Heart left ventricle (tissue), 16 donors: ENCODE measurements at regions not wholly inside any gene's neighbourhood (a gene's known extent, or its start where the extent isn't known, plus 50 kb on each side); places are given as distances from the start of the nearest gene placed in this dataset.
"Not testable (repeated sequence)": the region's sequence is repeated elsewhere in the genome, so short reads cannot be mapped to it uniquely, and the experiment has no call there.

Experiments
- ATAC-seq, 4 donors: fragments of 200-7000 bp; cut with Tn5 transposase; one replicate each; pipeline ENCODE4 v1.9.1; 2020 to 2022; ENCODE audit warnings: moderate library complexity in 4 of 4, mild to moderate bottlenecking in 3 of 4, moderate number of reproducible peaks in 1 of 4
- DNase-seq, 5 donors: peaks; one replicate each; pipeline ENCODE4 v3.0.0-alpha.2; 2020
- H3K27ac ChIP-seq, 12 donors: fragments of 200-600 bp; sonication (generic) in 4 of 12; one replicate each; pipeline versions ENCODE4 v1.5.0 to v1.8.0; 2016 to 2022; ENCODE audit warnings: mild to moderate bottlenecking in 2 of 12
- H3K27me3 ChIP-seq, 9 donors: fragments of 200-600 bp; sonication (generic) in 2 of 9; one replicate each; pipeline versions ENCODE4 v1.5.1 to v1.8.0; 2016 to 2022; ENCODE audit warnings: mild to moderate bottlenecking in 3 of 9
- H3K36me3 ChIP-seq, 9 donors: fragments of 200-600 bp; sonication (generic) in 2 of 9; one replicate each; pipeline versions ENCODE4 v1.5.0 to v1.8.0; 2018 to 2022; ENCODE audit warnings: mild to moderate bottlenecking in 2 of 9
- H3K4me1 ChIP-seq, 12 donors: fragments of 200-600 bp; sonication (generic) in 4 of 12; one replicate each; pipeline versions ENCODE4 v1.5.0 to v1.8.0; 2016 to 2022; ENCODE audit warnings: mild to moderate bottlenecking in 3 of 12
- H3K4me3 ChIP-seq, 12 donors: fragments of 200-600 bp; sonication (generic) in 4 of 12; one replicate each; pipeline versions ENCODE4 v1.5.0 to v1.8.0; 2017 to 2022; ENCODE audit warnings: mild to moderate bottlenecking in 9 of 12, moderate library complexity in 4 of 12
- H3K9me3 ChIP-seq, 12 donors: fragments of 200-600 bp; sonication (generic) in 4 of 12; one replicate each; pipeline versions ENCODE4 v1.5.0 to v1.8.0; 2016 to 2022; ENCODE audit warnings: mild to moderate bottlenecking in 1 of 12
- CTCF ChIP-seq, 12 donors: fragments of 200-600 bp; sonication (generic) in 4 of 12; IDR thresholded peaks; one replicate each; pipeline versions ENCODE4 v1.5.0 to v1.8.0; 2018 to 2022; ENCODE audit warnings: antibody characterized with exemption in 12 of 12, mild to moderate bottlenecking in 5 of 12
- POLR2A ChIP-seq, 2 donors: fragments of 450-650 bp; IDR thresholded peaks; one replicate each; pipeline ENCODE4 v1.6.1; 2017; ENCODE audit warnings: antibody characterized with exemption in 2 of 2, mild to moderate bottlenecking in 2 of 2, moderate library complexity in 2 of 2
- WGBS, 4 donors: extraction: QIAGEN DNeasy Blood & Tissue Kit in 2 of 4; methylation state at CpG; one replicate each; pipeline versions ENCODE4 v1.1.5 to v1.1.7; 2013 to 2018; 5-methylcytosine and 5-hydroxymethylcytosine counted together
- intact Hi-C, 10 donors: fragments of 100-400 bp; cut with DNase I; formaldehyde crosslinking; loops; one replicate each; pipeline versions ENCODE4 v1.11.1 to v1.14.2; 2022
- donor health status: ischemic (EF 13 %, LVEDD 7.1; RV severe dilation, severe dysfunction).
- donor health status: healthy with polysubstance abuse.
- donor health status: DM: no; HTN: yes; CAD: no.
- donor health status: DM: no; HTN: no; CAD: no.
- donor health status: ischemic (EF 25% LVEDD 6.9; RV normal size, moderate dysfunction).
- donor health status: ischemic (EF 25% LVEDD 5.7; RV mildly dilated, moderate dysfunction).
- donor health status: healthy.
- donor health status: DM: yes; HTN: yes; CAD: no.
- donor health status: ischemic (EF 35%, LVEDD 5.7; RV mildly dilated, moderate dysfunction).
- donor health status: nonischemic (EF 11% LVEDD 7.7; RV severe dilation, severe dysfunction).
- donor health status: DM: yes; HTN: yes; CAD: no.
- donor health status: PGD.
- donor health status: ischemic (EF 29% LVEDD 5.4; RV normal size, mild dysfunction).
- donor health status: nonischemic (EF 23%, LVEDD 6.1; RV moderate dilation, normal function).

- Histone ChIP-seq H3K9me3 (no peaks in the 10 kb centered on the region), H3K4me1 (peaks cover 0 to 8% (median 0%) of the 10 kb centered on the region in 12 donors), H3K27ac (no peak overlapping the region), H3K4me3 (no peak overlapping the region), H3K27me3 (no peaks in the 10 kb centered on the region), H3K36me3 (no peaks in the 10 kb centered on the region)
- intact Hi-C loops = no loop called here
- no peak for TF ChIP-seq CTCF (IDR thresholded peaks at IDR 0.05)
- no peak for TF ChIP-seq POLR2A (IDR thresholded peaks at IDR 0.05)
- ATAC-seq = no peak
- DNase-seq = no peak
- 73 to 88% (median 85%) methylated on average over 1 of the region's 1 CpG for WGBS, 4 donors
Measured at GRCh38 chr3:190180268-190180667, 59.6 kb upstream of the P3H2 start.

GRCh38 chr3:190178779-190179178, 58.1 kb upstream of the P3H2 start:
- Histone ChIP-seq H3K4me3 (no peak overlapping the region), H3K4me1 (peaks cover 0 to 8% (median 0%) of the 10 kb centered on the region in 12 donors), H3K27ac (no peak overlapping the region), H3K36me3 (no peaks in the 10 kb centered on the region), H3K27me3 (no peaks in the 10 kb centered on the region), H3K9me3 (no peaks in the 10 kb centered on the region)
- intact Hi-C loops = no loop called here
- DNase-seq = no peak
- 76 to 83% (median 81%) methylated on average over 2 of the region's 2 CpGs for WGBS, 4 donors
- no peak for ATAC-seq
- TF ChIP-seq POLR2A (IDR thresholded peaks at IDR 0.05) = no peak
- TF ChIP-seq CTCF (IDR thresholded peaks at IDR 0.05) = no peak

- 95 to 98% (median 95%) methylated on average over 11 to 39 of the region's 39 CpGs for WGBS, 4 donors
Measured at GRCh38 chr3:190176933-190177525, 56.3 kb upstream of the P3H2 start.

DNA sequence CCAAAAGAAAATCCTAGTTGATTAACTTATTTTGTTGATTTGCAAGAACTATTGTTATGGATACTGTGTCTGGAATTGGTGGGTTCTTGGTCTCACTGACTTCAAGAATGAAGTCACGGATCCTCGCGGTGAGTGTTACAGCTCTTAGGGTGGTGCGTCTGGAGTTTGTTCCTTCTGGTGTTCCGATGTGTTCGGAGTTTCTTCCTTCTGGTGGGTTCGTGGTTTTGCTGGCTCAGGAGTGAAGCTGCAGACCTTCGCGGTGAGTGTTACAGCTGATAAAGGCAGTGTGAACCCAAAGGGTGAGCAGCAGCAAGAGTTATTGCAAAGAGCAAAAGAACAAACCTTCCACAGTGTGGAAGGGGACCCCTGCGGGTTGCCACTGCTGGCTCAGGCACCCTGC, 55.4 kb upstream of the P3H2 start:
- ATAC-seq, H3K4me1 ChIP-seq, intact Hi-C loops: not testable (repeated sequence)

More at GRCh38 chr3:190176933-190177525, 56.3 kb upstream of the P3H2 start:
- DNase-seq, H3K4me3 ChIP-seq, H3K27me3 ChIP-seq, intact Hi-C loops, ATAC-seq, H3K36me3 ChIP-seq, H3K27ac ChIP-seq, H3K4me1 ChIP-seq, H3K9me3 ChIP-seq: not testable (repeated sequence)

GRCh38 chr3:190175490-190175889, 54.8 kb upstream of the P3H2 start:
- DNase-seq (no peak), ATAC-seq (no peak)
- Histone ChIP-seq H3K4me1 (no peaks in the 10 kb centered on the region), H3K4me3 (no peak overlapping the region), H3K27me3 (no peaks in the 10 kb centered on the region), H3K36me3 (no peaks in the 10 kb centered on the region), H3K9me3 (no peaks in the 10 kb centered on the region), H3K27ac (no peak overlapping the region)
- no peak for TF ChIP-seq POLR2A (IDR thresholded peaks at IDR 0.05)
- no peak for TF ChIP-seq CTCF (IDR thresholded peaks at IDR 0.05)
- WGBS, 4 donors = 89 to 94% (median 92%) methylated on average over 1 of the region's 1 CpG
- intact Hi-C loops = no loop called here

More for the DNA sequence above, 55.4 kb upstream of the P3H2 start:
- H3K36me3 ChIP-seq, H3K9me3 ChIP-seq, H3K27ac ChIP-seq, H3K4me3 ChIP-seq, H3K27me3 ChIP-seq, DNase-seq: not testable (repeated sequence)
- WGBS, 4 donors = 82 to 88% (median 85%) methylated on average over 10 of the region's 10 CpGs
